ENCODE measurements at regions not wholly inside any gene's neighbourhood (a gene's known extent, or its start where the extent isn't known, plus 50 kb on each side); places are given as distances from the start of the nearest gene placed in this dataset.

GRCh38 chr10:129074939-129075338 lies 392.1 kb upstream of the MGMT start (continued):
- TF ChIP-seq ZNF274 (IDR thresholded peaks at IDR 0.05; ENCODE audit: low read depth, low read length), result no peak
- no peak for TF ChIP-seq JUND (IDR thresholded peaks at IDR 0.05)
- no peak for TF ChIP-seq SIN3A (IDR thresholded peaks at IDR 0.05; ENCODE audit: low read depth)
- TF ChIP-seq, protein P1, sequence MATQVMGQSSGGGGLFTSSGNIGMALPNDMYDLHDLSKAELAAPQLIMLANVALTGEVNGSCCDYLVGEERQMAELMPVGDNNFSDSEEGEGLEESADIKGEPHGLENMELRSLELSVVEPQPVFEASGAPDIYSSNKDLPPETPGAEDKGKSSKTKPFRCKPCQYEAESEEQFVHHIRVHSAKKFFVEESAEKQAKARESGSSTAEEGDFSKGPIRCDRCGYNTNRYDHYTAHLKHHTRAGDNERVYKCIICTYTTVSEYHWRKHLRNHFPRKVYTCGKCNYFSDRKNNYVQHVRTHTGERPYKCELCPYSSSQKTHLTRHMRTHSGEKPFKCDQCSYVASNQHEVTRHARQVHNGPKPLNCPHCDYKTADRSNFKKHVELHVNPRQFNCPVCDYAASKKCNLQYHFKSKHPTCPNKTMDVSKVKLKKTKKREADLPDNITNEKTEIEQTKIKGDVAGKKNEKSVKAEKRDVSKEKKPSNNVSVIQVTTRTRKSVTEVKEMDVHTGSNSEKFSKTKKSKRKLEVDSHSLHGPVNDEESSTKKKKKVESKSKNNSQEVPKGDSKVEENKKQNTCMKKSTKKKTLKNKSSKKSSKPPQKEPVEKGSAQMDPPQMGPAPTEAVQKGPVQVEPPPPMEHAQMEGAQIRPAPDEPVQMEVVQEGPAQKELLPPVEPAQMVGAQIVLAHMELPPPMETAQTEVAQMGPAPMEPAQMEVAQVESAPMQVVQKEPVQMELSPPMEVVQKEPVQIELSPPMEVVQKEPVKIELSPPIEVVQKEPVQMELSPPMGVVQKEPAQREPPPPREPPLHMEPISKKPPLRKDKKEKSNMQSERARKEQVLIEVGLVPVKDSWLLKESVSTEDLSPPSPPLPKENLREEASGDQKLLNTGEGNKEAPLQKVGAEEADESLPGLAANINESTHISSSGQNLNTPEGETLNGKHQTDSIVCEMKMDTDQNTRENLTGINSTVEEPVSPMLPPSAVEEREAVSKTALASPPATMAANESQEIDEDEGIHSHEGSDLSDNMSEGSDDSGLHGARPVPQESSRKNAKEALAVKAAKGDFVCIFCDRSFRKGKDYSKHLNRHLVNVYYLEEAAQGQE (IDR thresholded peaks at IDR 0.05; ENCODE audit: low read depth), result no peak

DNA sequence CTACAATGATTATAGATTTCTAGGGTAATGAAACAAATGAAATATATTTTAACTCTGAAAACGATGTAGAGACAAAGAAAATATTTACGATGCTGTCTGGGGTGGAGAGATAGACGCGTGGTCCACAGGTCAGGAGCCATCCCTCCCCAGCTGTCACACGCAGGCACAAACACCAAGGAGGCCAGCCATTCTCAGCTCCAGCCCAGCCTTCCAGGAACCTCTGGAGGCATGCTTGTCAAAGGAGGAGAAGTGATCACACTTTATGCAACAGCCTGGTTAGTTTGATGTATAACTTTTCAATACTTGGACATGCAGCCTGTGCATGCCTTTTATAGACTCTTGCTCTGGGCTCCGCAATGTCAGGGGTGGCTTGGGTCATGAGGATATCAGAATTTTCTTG lies 391.5 kb upstream of the MGMT start:
- BruUV-seq (replicated peaks), result no TSS peak
- no peaks in the 10 kb centered on the region for H3K4me1 ChIP-seq (ENCODE audit: control insufficient read depth in 1 of 2, insufficient read depth in 2 of 2, low read length in 2 of 2)
- no peaks in the 10 kb centered on the region for H3K36me3 ChIP-seq (ENCODE audit: control insufficient read depth in 1 of 2, insufficient read depth in 2 of 2, low read length in 2 of 2)
- H3K4me2 ChIP-seq (ENCODE audit: low read length), result no peak overlapping the region
- H3K79me2 ChIP-seq (ENCODE audit: insufficient read depth, low read length), result no peaks in the 10 kb centered on the region
- ATAC-seq (no peak), DNase-seq (ENCODE audit: low read depth, low spot score) (no peak)
- no peaks in the 10 kb centered on the region for H3K9me2 ChIP-seq (ENCODE audit: insufficient read depth)
- no peak overlapping the region for H3K4me3 ChIP-seq (replicated peaks in 1 of 2; ENCODE audit: low read depth in 1 of 2, low read length in 2 of 2)
- POLR2A ChIA-PET, result no interaction called here
- H3K9ac ChIP-seq (ENCODE audit: low read length), result no peak overlapping the region
- H3K9me3 ChIP-seq (ENCODE audit: control insufficient read depth in 1 of 2, insufficient read depth in 1 of 2, low read depth in 1 of 2, low read length in 2 of 2), result peaks cover 18 to 28% of the 10 kb centered on the region in 2 experiments; a peak in 2 of 4 replicates
- intact Hi-C loops (cut with micrococcal nuclease), result no loop called here
- RAD21 ChIA-PET (ENCODE audit: low non-redundant PET in 1 of 2, low total read pairs in 2 of 2, uncharacterized antibody in 2 of 2, unreplicated experiment in 2 of 2), result no interaction called here
- H3K27me3 ChIP-seq (ENCODE audit: insufficient read depth, low read length), result no peaks in the 10 kb centered on the region
- CTCF ChIA-PET, result no interaction called here
- H2AFZ ChIP-seq (ENCODE audit: low read depth, low read length, poor library complexity, severe bottlenecking), result no peak overlapping the region
- no peak overlapping the region for H3K27ac ChIP-seq (ENCODE audit: low read depth, low read length)
- H4K20me1 ChIP-seq (ENCODE audit: insufficient read depth), result no peaks in the 10 kb centered on the region
- TF ChIP-seq YY1 (IDR thresholded peaks at IDR 0.05; ENCODE audit: extremely low read depth, insufficient replicate concordance, low read depth, low read length) (no peak), ZBTB33 (IDR thresholded peaks at IDR 0.05; ENCODE audit: extremely low read depth, insufficient replicate concordance, low read length) (no peak), RAD21 (IDR thresholded peaks at IDR 0.05; ENCODE audit: low read depth) (no peak), SIN3A (IDR thresholded peaks at IDR 0.05; ENCODE audit: low read depth) (no peak), EGR1 (IDR thresholded peaks at IDR 0.05; ENCODE audit: low read depth) (no peak), ZFX (IDR thresholded peaks at IDR 0.05) (no peak), POLR2A (IDR thresholded peaks at IDR 0.05; ENCODE audit: borderline replicate concordance, extremely low read depth, insufficient read depth, insufficient read length) (no peak), POLR2AphosphoS5 (IDR thresholded peaks at IDR 0.05; ENCODE audit: low read depth, low read length) (no peak), ZNF274 (IDR thresholded peaks at IDR 0.05; ENCODE audit: low read depth, low read length) (no peak), FOSL1 (IDR thresholded peaks at IDR 0.05; ENCODE audit: low read depth) (no peak), CBX3 (IDR thresholded peaks at IDR 0.05; ENCODE audit: low read depth) (no peak), CEBPB (IDR thresholded peaks at IDR 0.05; ENCODE audit: low read depth) (no peak), ATF3 (IDR thresholded peaks at IDR 0.05) (no peak), EZH2phosphoT487 (IDR thresholded peaks at IDR 0.05; ENCODE audit: borderline replicate concordance) (no peak), ELF1 (IDR thresholded peaks at IDR 0.05; ENCODE audit: borderline replicate concordance, low read depth) (no peak), EZH2 (IDR thresholded peaks at IDR 0.05) (no peak)
- TF ChIP-seq, protein P2, sequence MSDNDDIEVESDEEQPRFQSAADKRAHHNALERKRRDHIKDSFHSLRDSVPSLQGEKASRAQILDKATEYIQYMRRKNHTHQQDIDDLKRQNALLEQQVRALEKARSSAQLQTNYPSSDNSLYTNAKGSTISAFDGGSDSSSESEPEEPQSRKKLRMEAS (IDR thresholded peaks at IDR 0.05), result no peak
- TF ChIP-seq, protein P3, sequence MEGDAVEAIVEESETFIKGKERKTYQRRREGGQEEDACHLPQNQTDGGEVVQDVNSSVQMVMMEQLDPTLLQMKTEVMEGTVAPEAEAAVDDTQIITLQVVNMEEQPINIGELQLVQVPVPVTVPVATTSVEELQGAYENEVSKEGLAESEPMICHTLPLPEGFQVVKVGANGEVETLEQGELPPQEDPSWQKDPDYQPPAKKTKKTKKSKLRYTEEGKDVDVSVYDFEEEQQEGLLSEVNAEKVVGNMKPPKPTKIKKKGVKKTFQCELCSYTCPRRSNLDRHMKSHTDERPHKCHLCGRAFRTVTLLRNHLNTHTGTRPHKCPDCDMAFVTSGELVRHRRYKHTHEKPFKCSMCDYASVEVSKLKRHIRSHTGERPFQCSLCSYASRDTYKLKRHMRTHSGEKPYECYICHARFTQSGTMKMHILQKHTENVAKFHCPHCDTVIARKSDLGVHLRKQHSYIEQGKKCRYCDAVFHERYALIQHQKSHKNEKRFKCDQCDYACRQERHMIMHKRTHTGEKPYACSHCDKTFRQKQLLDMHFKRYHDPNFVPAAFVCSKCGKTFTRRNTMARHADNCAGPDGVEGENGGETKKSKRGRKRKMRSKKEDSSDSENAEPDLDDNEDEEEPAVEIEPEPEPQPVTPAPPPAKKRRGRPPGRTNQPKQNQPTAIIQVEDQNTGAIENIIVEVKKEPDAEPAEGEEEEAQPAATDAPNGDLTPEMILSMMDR (IDR thresholded peaks at IDR 0.05 in 2 of 3, conservative IDR thresholded peaks at IDR 0.05 in 1 of 3; ENCODE audit: borderline replicate concordance in 1 of 3, insufficient read depth in 1 of 3, low read depth in 2 of 3, low read length in 2 of 3), result no peak
